ENCODE measurements at regions not wholly inside any gene's neighbourhood (a gene's known extent, or its start where the extent isn't known, plus 50 kb on each side); places are given as distances from the start of the nearest gene placed in this dataset.

DNA sequence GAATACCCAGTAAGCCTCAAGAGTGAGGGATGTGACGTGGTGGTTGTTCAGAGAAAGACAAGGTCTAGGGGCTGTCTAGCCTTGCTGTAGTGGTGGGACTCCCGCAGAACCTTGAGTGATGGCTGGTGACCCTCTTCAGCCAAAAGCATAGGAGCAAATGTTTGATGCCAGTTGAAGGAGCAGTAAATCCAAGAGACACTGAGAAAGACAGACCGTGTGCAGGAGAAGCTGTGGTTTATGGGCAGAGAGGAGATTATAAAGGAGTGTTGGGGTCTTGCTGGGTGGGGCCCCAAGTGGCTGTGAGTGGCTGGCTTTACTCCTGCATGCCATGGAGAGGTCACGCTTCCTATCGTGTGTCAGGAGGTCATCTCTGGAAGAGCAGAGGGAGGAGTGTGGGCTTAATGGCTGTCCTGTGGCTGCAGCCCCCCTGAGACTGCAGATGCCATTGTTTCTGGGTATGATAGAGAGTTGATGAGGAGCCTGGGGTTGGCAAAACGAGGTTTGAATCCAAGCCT is 152.0 kb upstream of the CCND2 start:
- TF ChIP-seq, protein P1, sequence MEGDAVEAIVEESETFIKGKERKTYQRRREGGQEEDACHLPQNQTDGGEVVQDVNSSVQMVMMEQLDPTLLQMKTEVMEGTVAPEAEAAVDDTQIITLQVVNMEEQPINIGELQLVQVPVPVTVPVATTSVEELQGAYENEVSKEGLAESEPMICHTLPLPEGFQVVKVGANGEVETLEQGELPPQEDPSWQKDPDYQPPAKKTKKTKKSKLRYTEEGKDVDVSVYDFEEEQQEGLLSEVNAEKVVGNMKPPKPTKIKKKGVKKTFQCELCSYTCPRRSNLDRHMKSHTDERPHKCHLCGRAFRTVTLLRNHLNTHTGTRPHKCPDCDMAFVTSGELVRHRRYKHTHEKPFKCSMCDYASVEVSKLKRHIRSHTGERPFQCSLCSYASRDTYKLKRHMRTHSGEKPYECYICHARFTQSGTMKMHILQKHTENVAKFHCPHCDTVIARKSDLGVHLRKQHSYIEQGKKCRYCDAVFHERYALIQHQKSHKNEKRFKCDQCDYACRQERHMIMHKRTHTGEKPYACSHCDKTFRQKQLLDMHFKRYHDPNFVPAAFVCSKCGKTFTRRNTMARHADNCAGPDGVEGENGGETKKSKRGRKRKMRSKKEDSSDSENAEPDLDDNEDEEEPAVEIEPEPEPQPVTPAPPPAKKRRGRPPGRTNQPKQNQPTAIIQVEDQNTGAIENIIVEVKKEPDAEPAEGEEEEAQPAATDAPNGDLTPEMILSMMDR (IDR thresholded peaks at IDR 0.05; ENCODE audit: extremely low read depth in 1 of 2, insufficient read depth in 1 of 2, low read depth in 1 of 2, low read length in 2 of 2): no peak
- TF ChIP-seq POLR2AphosphoS5 (IDR thresholded peaks at IDR 0.05; ENCODE audit: insufficient read depth, low read depth, low read length): no peak
- TF ChIP-seq EZH2 (IDR thresholded peaks at IDR 0.05; ENCODE audit: borderline replicate concordance, low read depth, low read length, severe bottlenecking): no peak
- no peak for TF ChIP-seq MYC (IDR thresholded peaks at IDR 0.05; ENCODE audit: low read depth, low read length)
- TF ChIP-seq POLR2A (IDR thresholded peaks at IDR 0.05; ENCODE audit: low read depth, low read length): no peak
- TF ChIP-seq JUN (IDR thresholded peaks at IDR 0.05; ENCODE audit: borderline replicate concordance, insufficient read depth, insufficient read length, low read depth): no peak
- TF ChIP-seq FOS (IDR thresholded peaks at IDR 0.05; ENCODE audit: borderline replicate concordance, insufficient read depth, low read length): no peak
- TF ChIP-seq GATA2 (IDR thresholded peaks at IDR 0.05; ENCODE audit: insufficient read depth, insufficient read length, low read depth, low read length): no peak
- no peak for TF ChIP-seq MAX (IDR thresholded peaks at IDR 0.05; ENCODE audit: insufficient read depth, insufficient read length)

Data from endothelial cell of umbilical vein (primary cell).